Kidney capillary endothelial cell (primary cell): ENCODE measurements at regions not wholly inside any gene's neighbourhood (a gene's known extent, or its start where the extent isn't known, plus 50 kb on each side); places are given as distances from the start of the nearest gene placed in this dataset.

Experiments
- DNase-seq: peaks from one replicate; pipeline ENCODE4 v3.0.0-alpha.2; 2018; ENCODE audit warnings: low spot score

GRCh38 chr1:164948101-164948500 is 389.1 kb downstream of the PBX1 start:
- DNase-seq = no peak

GRCh38 chr1:164937291-164937690 is 378.3 kb downstream of the PBX1 start:
- no peak for DNase-seq

- DNase-seq = no peak
These were observed 373.6 kb downstream of the PBX1 start for GRCh38 chr1:164932580-164932979.

- no peak for DNase-seq
These were observed 371.8 kb downstream of the PBX1 start for GRCh38 chr1:164930833-164931232.

- DNase-seq = no peak
These were observed 371.3 kb downstream of the PBX1 start for GRCh38 chr1:164930241-164930640.

- DNase-seq = no peak
These were observed 369.3 kb downstream of the PBX1 start for GRCh38 chr1:164928232-164928812.

- DNase-seq = no peak
These were observed 367.1 kb downstream of the PBX1 start for GRCh38 chr1:164926107-164926506.

- no peak for DNase-seq
These were observed 363.6 kb downstream of the PBX1 start for GRCh38 chr1:164922585-164922984.

- DNase-seq = no peak
These were observed 362.5 kb downstream of the PBX1 start for GRCh38 chr1:164921493-164921892.

- DNase-seq = no peak
These were observed 359.2 kb downstream of the PBX1 start for GRCh38 chr1:164918140-164918539.

GRCh38 chr1:164914208-164914607 is 355.2 kb downstream of the PBX1 start:
- DNase-seq = no peak

GRCh38 chr1:164912290-164912689 is 353.3 kb downstream of the PBX1 start:
- no peak for DNase-seq

- DNase-seq = no peak
These were observed 351.7 kb downstream of the PBX1 start for GRCh38 chr1:164910671-164911070.

GRCh38 chr1:164907666-164908065 is 348.7 kb downstream of the PBX1 start:
- no peak for DNase-seq

- DNase-seq = no peak
These were observed 346.9 kb downstream of the PBX1 start for GRCh38 chr1:164905869-164906268.

GRCh38 chr1:164902491-164902890 is 343.5 kb downstream of the PBX1 start:
- DNase-seq = no peak
